GM12872 (cell line): ENCODE measurements at regions not wholly inside any gene's neighbourhood (a gene's known extent, or its start where the extent isn't known, plus 50 kb on each side); places are given as distances from the start of the nearest gene placed in this dataset.

Experiments
- TF ChIP-seq, protein P1 (sequence below): IDR thresholded peaks from 3 replicates; pipeline ENCODE4 v1.5.1; 2011; ENCODE audit warnings: low read depth, mild to moderate bottlenecking, low read length, moderate library complexity; ENCODE audit not compliant: insufficient read depth

DNA sequence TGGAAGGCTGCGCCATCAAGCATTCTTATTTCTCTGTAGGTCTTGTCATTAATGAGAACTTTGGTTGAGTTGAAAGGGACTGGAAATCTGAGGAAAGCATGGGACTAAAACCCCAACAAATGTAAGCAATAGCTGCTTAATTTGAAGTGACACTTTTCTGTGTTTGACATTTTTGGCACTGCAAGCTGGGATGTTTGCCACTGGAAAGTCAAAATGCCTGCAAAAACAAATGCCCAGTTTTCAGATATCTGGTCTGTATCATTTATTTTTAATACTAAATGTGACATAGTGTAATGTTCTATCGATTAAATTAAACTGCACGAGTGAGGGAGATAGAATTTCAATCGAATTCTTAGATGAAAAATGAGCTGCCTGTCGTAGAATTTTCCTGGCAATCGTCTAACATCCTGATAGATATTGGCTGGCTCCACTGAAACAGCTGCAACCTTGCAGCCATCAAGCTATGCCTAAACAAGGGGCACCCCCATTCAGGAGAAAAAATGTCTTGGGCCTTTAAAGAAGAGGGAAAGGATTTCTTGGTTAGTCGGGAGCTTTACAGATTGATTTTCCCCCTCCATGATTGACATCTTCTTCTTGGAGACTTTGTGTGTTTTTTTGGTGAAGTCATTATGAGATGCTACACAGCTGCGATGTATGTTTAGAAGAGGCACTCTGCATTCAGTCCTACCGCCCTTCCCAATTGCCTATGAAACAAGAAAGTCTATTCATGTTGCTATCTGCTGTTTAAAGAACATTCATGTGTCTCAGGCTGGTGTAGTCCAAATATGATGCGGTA lies 316.7 kb upstream of the TBL1XR1 start:
- TF ChIP-seq, protein P1, sequence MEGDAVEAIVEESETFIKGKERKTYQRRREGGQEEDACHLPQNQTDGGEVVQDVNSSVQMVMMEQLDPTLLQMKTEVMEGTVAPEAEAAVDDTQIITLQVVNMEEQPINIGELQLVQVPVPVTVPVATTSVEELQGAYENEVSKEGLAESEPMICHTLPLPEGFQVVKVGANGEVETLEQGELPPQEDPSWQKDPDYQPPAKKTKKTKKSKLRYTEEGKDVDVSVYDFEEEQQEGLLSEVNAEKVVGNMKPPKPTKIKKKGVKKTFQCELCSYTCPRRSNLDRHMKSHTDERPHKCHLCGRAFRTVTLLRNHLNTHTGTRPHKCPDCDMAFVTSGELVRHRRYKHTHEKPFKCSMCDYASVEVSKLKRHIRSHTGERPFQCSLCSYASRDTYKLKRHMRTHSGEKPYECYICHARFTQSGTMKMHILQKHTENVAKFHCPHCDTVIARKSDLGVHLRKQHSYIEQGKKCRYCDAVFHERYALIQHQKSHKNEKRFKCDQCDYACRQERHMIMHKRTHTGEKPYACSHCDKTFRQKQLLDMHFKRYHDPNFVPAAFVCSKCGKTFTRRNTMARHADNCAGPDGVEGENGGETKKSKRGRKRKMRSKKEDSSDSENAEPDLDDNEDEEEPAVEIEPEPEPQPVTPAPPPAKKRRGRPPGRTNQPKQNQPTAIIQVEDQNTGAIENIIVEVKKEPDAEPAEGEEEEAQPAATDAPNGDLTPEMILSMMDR = no peak

DNA sequence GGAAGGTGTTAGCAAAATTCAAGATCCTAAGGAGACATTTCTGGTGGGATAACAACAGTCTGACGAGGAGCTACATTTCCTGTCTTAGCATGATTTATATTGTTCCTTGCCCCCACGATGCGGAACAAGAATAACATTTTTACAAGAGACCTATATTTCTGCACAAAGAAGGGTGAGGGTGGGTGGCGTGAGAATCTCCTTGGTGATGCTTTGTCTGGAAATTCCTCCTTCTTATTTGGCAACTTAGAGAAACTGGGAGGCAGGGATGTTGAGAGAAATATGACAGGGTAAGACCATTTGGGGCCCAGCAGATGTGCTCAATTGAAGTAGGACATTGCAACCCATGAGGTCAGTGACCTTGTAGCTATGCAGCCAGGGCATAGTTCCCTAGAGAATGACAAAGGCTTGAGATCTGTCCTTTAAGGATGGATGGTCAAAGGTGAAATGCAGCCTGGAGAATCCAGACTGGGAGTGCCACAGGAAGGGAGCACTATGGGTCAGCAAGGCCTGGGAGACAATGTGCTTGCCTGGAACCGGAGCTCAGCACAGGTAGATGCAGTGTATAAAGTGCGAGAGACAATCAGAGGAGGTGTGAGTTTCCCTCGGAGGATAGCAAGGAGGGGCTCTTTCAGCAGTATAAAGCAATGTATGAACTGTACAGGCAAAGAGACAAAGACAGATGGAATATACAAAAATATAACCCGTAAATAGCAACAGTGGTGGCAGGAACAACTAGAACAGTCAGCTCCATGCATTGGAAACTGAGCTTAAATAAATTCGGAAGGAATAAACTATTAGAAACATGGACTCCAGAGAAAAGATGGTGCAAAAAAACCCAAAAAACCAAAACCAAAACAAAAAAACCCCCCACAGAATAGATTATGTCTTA lies 317.6 kb upstream of the TBL1XR1 start:
- TF ChIP-seq, protein P1 = no peak

DNA sequence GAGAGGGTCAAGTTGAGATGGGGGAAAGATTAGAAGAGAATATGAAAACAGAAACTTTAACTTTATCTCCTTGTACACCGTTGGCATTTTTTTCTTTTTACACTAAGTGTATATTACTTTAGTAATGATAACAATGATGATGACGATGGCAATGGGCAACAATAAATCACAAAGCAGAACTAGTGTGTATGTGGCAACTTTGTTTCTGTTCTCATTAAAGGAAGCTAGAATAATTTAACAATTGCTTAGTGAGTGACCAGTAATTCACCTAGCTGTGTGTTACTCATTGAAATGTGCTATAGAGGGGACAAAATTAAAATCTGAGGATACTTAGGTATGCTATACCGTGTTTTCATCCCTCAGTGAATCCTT lies 318.5 kb upstream of the TBL1XR1 start:
- TF ChIP-seq, protein P1 = no peak

DNA sequence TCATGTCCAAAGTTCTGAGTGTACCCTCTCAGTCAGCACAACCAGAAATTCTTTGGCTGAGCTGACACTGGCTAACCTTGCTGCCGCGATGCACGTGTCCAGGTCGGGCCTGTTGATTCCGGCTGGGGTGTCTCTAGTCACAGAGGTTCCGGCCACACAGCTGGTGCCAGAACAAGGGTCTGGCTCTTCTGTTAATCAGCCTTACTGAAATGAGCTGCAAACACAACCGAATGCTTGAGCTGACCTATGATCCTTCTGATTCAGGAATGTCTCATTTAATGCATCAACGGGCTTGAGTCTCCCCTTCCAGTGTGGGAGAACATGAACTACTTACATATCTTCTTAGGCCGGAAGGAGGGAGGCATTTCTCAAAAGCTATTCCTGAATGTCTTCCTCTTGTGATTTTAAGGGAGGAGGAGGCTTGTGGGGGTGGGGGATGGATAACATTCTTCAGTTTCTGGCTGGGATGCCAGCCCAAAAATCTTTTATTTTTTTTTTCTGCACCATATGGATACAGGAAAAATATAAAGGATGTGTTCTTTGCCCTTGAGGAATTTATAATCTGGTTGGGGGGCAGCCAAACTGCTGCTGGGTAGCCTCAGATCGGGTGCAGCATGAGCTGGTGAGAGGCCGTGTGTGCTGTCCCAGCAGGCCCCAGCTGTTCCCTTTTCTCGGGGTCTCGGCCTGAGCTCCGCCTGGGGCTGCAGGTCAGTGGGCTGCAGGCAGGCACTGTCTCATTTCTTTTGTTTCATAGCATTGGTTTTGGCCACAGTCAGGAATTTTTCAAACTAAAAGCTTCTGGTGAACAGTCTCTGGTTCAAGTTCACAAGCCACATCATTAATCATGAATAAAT lies 319.1 kb upstream of the TBL1XR1 start:
- TF ChIP-seq, protein P1 = no peak

DNA sequence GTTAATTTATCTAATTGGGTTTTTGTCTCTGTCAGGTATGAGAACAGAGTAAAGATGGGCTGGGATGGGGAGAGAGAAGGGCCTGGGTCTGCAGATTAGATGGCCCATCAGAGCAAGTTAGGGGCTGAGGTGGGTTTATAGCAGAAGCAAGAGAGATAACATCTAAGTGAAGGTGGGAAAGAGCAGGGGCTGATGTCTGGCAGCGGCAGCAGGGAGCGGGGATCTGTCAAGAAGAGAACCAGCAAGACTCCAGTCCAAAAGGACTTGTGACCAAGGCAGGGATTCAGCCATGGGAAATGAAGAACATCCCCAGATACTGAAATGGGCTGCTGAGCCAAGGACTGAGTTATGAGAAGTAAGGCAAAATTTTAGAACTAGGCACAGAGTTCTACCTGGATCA lies 320.6 kb upstream of the TBL1XR1 start:
- TF ChIP-seq, protein P1 = no peak

DNA sequence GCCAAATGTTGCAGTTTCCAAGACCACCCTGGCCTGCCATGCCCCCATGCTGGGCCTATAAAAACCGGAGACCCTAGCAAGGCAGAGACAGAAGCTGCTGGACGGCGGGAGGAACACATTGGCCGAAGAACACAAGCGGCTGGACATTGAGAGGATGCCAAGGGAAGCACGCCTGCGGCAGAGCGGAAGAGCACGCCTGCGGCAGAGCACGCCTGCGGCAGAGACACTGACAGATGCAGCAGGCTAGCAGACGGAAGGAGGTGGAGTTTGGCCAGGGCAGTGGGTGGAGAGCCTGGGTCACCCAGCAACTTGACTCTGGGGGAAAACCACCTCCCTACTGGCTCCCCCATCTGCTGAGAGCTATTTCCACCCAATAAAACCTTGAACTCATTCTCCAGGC lies 322.3 kb upstream of the TBL1XR1 start:
- TF ChIP-seq, protein P1 = no peak

DNA sequence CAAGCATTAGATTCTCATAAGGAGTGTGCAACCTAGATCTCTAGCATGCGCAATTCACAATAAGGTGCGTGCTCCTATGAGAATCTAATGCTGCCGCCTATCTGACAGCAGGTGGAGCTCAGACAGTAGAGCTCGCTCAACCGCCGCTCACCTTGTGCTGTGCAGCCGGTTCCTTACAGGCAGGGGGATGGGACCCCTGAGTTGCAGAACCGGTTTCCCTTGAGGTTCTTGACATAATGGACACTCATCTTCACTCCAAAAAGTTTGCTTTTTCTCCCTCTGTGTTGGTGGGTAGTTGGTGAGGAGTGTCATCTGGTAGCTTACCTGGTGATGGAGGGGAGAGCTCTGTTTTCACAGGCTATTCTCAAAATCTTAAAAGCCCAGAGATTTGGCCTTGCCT lies 324.0 kb upstream of the TBL1XR1 start:
- TF ChIP-seq, protein P1 = no peak
